Liver (tissue), 3 donors: ENCODE measurements at regions not wholly inside any gene's neighbourhood (a gene's known extent, or its start where the extent isn't known, plus 50 kb on each side); places are given as distances from the start of the nearest gene placed in this dataset.

Experiments
- CTCF ChIP-seq: fragments of 150-350 bp; IDR thresholded peaks from 2 replicates; pipeline ENCODE4 v1.5.1; 2017; ENCODE audit warnings: improper control_type of control experiment, low read depth, low read length; ENCODE audit not compliant: missing input control
- EGR1 ChIP-seq, 2 donors: IDR thresholded peaks; 2 replicates each; pipeline ENCODE4 v1.6.1; 2016 to 2018; ENCODE audit warnings: antibody characterized with exemption in 2 of 2, low read depth in 2 of 2
- donor health status: healthy.
- donor health status: healthy.

- TF ChIP-seq CTCF, result no peak
- no peak for TF ChIP-seq EGR1 (IDR thresholded peaks at IDR 0.05; ENCODE audit: low read depth in 2 of 2)
These were observed 206.6 kb upstream of the BMPER start for GRCh38 chr7:33698692-33699128.
